Pancreas (tissue), 10 donors: ENCODE measurements at regions not wholly inside any gene's neighbourhood (a gene's known extent, or its start where the extent isn't known, plus 50 kb on each side); places are given as distances from the start of the nearest gene placed in this dataset.

Experiments
- ATAC-seq, 4 donors: fragments of 200-7000 bp; cut with Tn5 transposase; one replicate each; pipeline versions ENCODE4 v1.8.0 to v1.9.1; 2020; ENCODE audit warnings: mild to moderate bottlenecking in 4 of 4, moderate library complexity in 4 of 4
- DNase-seq, 6 donors: peaks; one replicate each; pipeline ENCODE4 v3.0.0-alpha.2; 2020
- FAIRE-seq: peaks from 2 replicates; lab custom pipeline; 2012; peaks lifted over from hg19 to GRCh38; lab: Jason Lieb, UNC
- H3K27ac ChIP-seq, 4 donors: fragments of 200-600 bp; sonication (generic); 1 replicate in 3 of 4; 2 replicates in 1 of 4; pipeline versions ENCODE4 v1.5.0 to v1.8.0; 2020
- H3K27me3 ChIP-seq, 4 donors: fragments of 200-600 bp; one replicate each; pipeline ENCODE4 v1.8.0; 2021
- H3K36me3 ChIP-seq, 3 donors: fragments of 200-600 bp; sonication (generic) in 1 of 3; one replicate each; pipeline versions ENCODE4 v1.5.0 to v1.8.0; 2020 to 2021
- H3K4me1 ChIP-seq, 3 donors: fragments of 200-600 bp; one replicate each; pipeline ENCODE4 v1.8.0; 2021
- H3K4me3 ChIP-seq, 4 donors: fragments of 200-600 bp; sonication (generic) in 2 of 4; one replicate each; pipeline versions ENCODE4 v1.5.0 to v1.8.0; 2020 to 2021
- H3K9me3 ChIP-seq, 4 donors: fragments of 200-600 bp; one replicate each; pipeline ENCODE4 v1.8.0; 2021
- CTCF ChIP-seq, 4 donors: fragments of 200-600 bp; sonication (generic) in 3 of 4; IDR thresholded peaks; one replicate each; pipeline versions ENCODE4 v1.5.0 to v1.8.0; 2021; ENCODE audit warnings: antibody characterized with exemption in 4 of 4
- WGBS, 2 donors: extraction: QIAGEN DNeasy Blood & Tissue Kit; methylation state at CpG; one replicate each; pipeline ENCODE4 v1.1.7; 2013; 5-methylcytosine and 5-hydroxymethylcytosine counted together
- intact Hi-C, 3 donors: fragments of 100-400 bp; cut with DNase I; formaldehyde crosslinking; loops; one replicate each; pipeline versions ENCODE4 v1.11.1 to v1.14.2; 2022
- donor health status: healthy with polysubstance abuse.
- donor health status: DM: no; HTN: no; CAD: no; lungs with moderate emphysema.
- donor health status: DM: no; HTN: no; CAD: no.
- donor health status: control.
- donor health status: control.
- donor health status: Bipolar disorder and iron deficiency.
- donor health status: DM: yes; HTN: yes; CAD: no.
- donor health status: DM: no; HTN: no; CAD: no.
- donor health status: DM: no; HTN: no; CAD: no.
- donor health status: DM: yes; HTN: yes; CAD: no.

DNA sequence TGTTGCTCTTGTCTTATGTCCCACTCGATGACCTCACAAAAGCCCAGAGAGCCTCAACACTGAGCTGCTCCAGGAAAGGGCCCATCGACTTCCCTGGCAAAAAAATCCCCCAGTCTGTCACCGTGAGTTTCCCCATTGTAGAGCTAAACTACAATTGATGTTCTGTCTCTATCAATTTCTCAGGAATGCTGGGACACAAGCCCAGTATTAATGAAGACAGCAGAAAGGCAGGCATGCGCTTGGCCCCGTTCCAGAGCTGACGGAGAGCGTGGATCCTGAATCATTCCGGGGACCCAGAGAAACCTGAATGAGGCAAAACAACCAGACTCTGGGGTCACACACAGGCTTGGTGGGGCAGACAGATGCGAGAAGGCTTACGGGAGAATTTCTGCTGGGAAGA lies 146.9 kb downstream of the TTC32 start:
- intact Hi-C loops, result no loop called here
- no peaks in the 10 kb centered on the region for H3K36me3 ChIP-seq
- no peaks in the 10 kb centered on the region for H3K27me3 ChIP-seq
- no peak overlapping the region for H3K27ac ChIP-seq
- no peaks in the 10 kb centered on the region for H3K4me1 ChIP-seq
- H3K9me3 ChIP-seq, result no peaks in the 10 kb centered on the region
- no peak overlapping the region for H3K4me3 ChIP-seq
- WGBS, 2 donors, result 44 to 51% methylated on average over 10 of the region's 10 CpGs
- FAIRE-seq (no peak), ATAC-seq (peak in 2 of 4 donors; percentile 39 to 51), DNase-seq (peak in 2 of 6 donors; percentile 30 to 37)
- no peak for TF ChIP-seq CTCF (IDR thresholded peaks at IDR 0.05)

GRCh38 chr2:19753818-19754217 lies 148.0 kb downstream of the TTC32 start:
- no peak overlapping the region for H3K27ac ChIP-seq
- H3K27me3 ChIP-seq, result no peaks in the 10 kb centered on the region
- H3K4me1 ChIP-seq, result no peaks in the 10 kb centered on the region
- no peak for TF ChIP-seq CTCF (IDR thresholded peaks at IDR 0.05)
- no peak for DNase-seq
- no peak overlapping the region for H3K4me3 ChIP-seq
- 93 to 99% methylated on average over 2 of the region's 2 CpGs for WGBS, 2 donors
- FAIRE-seq, result no peak
- H3K36me3 ChIP-seq, result no peaks in the 10 kb centered on the region
- H3K9me3 ChIP-seq, result no peaks in the 10 kb centered on the region
- no peak for ATAC-seq
- intact Hi-C loops, result no loop called here

DNA sequence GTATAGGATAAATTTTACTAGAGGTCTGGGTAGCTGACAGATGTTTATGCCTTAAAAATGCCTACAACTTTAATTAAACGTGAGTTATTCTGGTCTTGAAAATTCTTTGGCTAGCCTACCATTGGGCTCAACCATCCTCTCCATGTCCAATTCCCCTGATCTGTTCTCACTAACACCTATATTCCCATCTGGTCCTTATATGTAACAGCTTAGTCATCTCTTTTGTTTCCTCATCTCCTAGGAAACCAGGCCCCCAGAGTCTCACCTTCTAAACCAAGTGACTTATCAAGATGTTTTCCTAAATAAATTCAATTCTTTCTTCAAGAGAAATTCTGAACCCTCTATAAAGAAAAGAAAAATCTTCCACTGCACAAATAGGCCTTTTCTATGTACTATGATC lies 148.5 kb downstream of the TTC32 start:
- Histone ChIP-seq H3K4me3 (no peak overlapping the region), H3K27ac (no peak overlapping the region), H3K27me3 (no peaks in the 10 kb centered on the region), H3K4me1 (no peaks in the 10 kb centered on the region), H3K36me3 (no peaks in the 10 kb centered on the region), H3K9me3 (no peaks in the 10 kb centered on the region)
- no peak for DNase-seq
- ATAC-seq, result no peak
- 93% methylated on average over 1 of the region's 1 CpG for WGBS, 2 donors
- intact Hi-C loops, result no loop called here
- no peak for FAIRE-seq
- no peak for TF ChIP-seq CTCF (IDR thresholded peaks at IDR 0.05)

- no peaks in the 10 kb centered on the region for H3K9me3 ChIP-seq
- WGBS, 2 donors, result 22 to 27% methylated on average over 3 of the region's 3 CpGs
- DNase-seq (no peak), FAIRE-seq (no peak), ATAC-seq (peak in 3 of 4 donors; percentile 32 to 75 (median 65))
- TF ChIP-seq CTCF (IDR thresholded peaks at IDR 0.05), result no peak
- H3K4me1 ChIP-seq, result no peaks in the 10 kb centered on the region
- no peaks in the 10 kb centered on the region for H3K36me3 ChIP-seq
- no peak overlapping the region for H3K4me3 ChIP-seq
- no peak overlapping the region for H3K27ac ChIP-seq
- H3K27me3 ChIP-seq, result no peaks in the 10 kb centered on the region
- intact Hi-C loops, result no loop called here
Measured at GRCh38 chr2:19752500-19752899, 149.3 kb downstream of the TTC32 start.

DNA sequence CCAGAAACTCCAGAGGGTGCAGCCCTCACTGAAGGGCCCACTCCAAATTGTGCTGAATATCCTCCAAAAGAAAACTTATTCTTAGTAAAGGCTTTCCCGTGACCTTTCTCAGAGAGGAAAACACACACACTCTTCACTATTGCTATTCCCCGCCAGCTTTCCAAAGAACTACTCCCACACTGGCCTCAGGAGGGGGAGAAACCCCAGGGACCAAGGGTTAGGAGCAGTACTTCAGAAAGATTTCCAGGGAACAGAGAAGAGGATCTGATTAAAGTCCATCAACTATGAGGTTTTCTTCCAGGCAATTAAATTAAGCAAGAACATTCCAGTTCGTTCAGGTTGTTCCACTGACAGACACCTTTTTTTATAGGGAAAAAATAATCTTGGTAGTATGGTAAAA lies 150.2 kb downstream of the TTC32 start:
- ATAC-seq (no peak), FAIRE-seq (no peak), DNase-seq (no peak)
- intact Hi-C loops, result no loop called here
- Histone ChIP-seq H3K4me1 (no peaks in the 10 kb centered on the region), H3K27ac (no peak overlapping the region), H3K36me3 (no peaks in the 10 kb centered on the region), H3K4me3 (no peak overlapping the region), H3K27me3 (no peaks in the 10 kb centered on the region), H3K9me3 (no peaks in the 10 kb centered on the region)
- TF ChIP-seq CTCF (IDR thresholded peaks at IDR 0.05), result no peak
- 79 to 82% methylated on average over 3 of the region's 3 CpGs for WGBS, 2 donors
